Tongue (tissue), 1 donor: ENCODE measurements at regions not wholly inside any gene's neighbourhood (a gene's known extent, or its start where the extent isn't known, plus 50 kb on each side); places are given as distances from the start of the nearest gene placed in this dataset.

Experiments
- DNase-seq: peaks from one replicate; pipeline ENCODE4 v3.0.0-alpha.2; 2015

DNA sequence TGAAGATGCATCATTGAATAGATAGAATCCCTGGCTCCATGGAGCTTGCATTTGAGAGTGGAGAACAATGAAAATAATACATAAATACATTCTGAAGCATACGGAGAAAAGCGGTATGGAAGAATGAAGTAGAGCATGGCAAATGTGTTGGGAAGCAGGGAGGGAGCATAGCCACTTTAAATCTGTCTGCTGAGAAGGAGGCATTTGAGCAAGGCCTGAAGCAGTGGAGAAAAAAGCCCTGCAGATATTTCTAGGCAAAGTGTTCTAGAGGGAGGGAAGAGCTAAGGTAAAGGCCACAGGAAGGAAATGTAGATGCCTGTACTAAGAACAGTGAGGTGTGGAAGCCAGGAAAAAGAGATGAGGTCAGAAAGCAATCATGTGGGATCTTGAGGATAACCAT lies 484.8 kb downstream of the CNTN3 start:
- no peak for DNase-seq

DNA sequence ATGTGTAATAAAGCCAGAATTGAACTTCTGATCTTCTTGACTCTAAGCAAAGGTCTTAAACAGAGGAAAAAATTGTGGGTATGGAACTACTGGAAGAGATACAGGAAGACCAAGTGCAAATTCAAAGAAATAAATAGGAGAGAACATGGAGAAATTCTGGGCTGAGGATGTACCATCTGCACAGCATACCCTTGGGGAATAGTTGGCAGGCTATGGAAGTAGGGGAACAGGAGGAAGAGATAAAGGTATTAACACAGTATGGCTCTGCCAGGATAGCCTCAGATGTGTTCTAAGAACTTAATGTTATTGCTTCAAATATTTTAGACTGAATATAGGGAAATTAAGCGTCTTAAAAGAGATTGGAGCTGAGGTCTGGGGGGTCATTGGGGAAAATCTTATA lies 485.4 kb downstream of the CNTN3 start:
- no peak for DNase-seq

DNA sequence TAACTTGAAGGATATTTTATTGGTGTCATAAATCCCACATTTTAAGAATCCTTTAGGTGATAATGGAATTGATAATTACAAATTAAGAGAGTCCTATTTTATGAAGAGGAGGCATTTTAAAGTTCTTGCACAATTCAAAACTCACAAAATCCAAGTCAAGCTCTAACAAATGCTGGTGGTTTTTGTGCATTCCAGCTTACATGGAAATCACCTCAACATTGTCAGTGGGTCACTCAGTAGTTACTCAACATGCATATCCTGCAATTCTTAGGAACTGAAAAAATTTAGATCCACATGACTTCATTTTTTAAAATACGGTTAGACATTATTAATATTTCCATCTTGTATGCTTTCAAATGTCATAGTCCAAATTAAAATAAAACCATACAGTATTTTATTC lies 487.2 kb downstream of the CNTN3 start:
- no peak for DNase-seq

DNA sequence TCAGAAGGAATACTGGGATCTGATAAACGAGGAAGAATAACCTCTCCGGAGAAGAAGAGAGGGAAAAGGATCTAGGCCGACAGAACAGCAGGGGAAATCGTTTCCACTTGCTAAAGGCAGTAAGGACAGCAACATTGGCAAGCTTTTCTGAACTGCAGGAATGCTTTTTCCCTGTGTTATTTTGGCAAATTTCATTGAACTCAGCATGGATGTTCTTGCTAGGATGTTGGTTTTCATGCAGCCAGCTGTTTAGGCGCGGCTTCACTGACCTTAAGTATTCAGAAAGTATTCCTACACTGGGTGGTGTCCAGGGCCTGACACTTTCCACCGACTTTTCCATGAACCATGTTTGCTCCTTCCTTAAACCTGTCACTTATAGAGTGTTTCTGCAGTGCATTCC lies 489.7 kb downstream of the CNTN3 start:
- no peak for DNase-seq

DNA sequence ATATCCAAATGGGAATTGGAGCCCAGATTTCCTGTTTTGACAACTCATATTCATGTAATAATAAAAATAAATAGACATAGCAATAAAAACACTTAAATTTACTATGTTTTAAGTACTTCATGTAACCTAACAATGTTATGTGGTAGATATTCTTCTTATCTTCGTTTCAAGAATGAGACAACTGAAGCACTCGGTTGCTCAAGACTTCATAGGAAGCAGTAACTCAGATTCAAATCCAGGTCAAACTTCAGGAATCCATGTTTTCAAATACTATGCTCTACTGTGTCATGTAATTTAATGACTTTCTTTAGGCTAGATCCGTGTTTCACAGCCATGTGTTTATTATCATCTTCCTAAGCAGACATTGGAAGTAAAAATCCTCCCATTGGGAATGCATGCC lies 492.2 kb downstream of the CNTN3 start:
- DNase-seq, result no peak

DNA sequence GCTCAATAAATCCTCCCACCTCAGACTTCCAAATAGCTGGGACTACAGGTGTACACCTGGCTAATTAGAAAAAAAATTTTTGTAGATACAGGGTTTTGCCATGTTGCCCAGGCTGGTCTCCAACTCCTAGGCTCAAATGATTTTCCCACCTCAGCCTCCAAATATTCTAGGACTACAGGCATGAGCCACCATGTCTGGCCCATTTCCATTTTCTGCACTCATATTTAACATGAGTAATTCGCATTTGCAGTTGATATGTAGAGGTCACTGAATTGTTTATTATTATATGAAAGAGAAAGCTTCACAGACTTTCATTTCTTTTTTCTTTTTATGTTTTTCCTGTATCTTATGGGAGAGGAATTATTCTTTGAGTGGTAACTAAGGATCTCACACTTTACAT lies 492.7 kb downstream of the CNTN3 start:
- no peak for DNase-seq

DNA sequence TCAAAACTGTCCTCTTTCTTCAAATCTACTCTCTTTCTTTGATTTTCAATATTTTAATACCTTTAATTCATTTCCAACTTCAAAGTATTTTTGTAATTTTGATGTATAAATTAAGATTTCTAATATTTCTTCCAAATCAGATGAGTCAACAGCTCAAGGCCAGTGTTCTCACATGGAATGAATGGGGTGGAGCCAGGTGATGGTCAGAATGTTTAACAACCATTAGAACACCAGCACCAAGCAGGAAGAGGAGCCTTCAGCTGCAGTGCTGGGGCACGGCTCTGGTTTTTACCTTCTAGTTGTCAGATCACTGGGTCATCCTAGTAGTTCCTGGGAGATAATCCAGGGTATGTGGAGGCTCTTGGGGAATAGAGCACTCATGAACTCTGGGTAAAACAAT lies 494.5 kb upstream of the PDZRN3 start:
- DNase-seq, result no peak

DNA sequence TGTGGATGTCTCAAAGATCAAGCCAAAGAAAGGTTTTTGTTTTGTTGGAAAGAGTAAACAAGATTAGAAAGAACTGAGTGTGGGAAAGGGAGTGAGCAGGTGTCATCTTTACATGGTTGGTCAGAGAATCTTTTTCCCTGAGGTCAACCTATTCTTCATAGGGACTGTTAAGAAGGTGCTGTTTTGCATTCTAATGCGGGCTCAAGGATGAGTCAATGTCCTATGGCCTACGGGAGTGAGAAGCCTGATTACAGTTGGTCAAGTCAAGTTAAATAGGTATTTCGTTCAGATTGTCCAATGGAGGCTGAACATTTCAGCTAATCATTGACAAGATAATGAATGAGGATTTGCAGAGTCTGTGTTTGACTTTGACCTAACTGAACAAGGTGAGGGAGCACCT lies 491.2 kb upstream of the PDZRN3 start:
- DNase-seq, result no peak

DNA sequence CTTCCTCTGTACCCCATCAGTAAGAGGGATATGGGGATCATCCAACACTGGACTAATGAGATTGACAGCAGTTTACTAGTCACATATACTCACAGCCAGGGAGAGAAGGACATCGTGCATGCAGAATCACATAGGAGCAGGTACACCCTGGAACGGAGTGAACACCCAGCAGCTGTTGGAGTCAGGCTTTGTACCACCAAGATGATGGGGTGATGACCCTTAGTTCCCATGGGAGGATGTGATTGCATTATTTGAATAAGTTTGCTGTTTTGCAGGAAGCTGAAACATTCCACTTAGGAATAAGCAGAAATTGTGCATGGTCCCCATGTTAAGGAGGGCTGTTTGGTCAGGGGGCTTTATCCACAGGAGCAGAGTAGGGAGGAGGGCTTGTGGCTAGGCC lies 482.7 kb upstream of the PDZRN3 start:
- DNase-seq, result peak; percentile 11

DNA sequence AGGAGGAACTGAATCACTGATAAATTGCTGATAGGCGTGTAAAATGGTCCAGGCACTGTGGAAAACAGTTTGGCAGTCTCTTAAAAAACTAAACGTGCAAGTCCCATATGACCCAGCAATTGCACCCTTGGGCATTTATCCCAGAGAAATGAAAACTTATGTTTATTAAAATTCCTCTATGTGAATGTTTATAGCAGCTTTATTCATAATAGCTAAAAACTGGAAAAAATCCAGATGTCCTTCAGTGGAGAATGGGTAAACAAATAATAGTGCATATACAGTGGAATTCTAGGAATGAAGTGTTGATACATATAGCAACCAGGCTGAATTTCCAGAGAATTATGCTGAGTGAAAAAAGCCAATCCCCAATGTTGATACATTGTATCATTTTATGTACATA lies 482.2 kb upstream of the PDZRN3 start:
- DNase-seq, result peak; percentile 7

DNA sequence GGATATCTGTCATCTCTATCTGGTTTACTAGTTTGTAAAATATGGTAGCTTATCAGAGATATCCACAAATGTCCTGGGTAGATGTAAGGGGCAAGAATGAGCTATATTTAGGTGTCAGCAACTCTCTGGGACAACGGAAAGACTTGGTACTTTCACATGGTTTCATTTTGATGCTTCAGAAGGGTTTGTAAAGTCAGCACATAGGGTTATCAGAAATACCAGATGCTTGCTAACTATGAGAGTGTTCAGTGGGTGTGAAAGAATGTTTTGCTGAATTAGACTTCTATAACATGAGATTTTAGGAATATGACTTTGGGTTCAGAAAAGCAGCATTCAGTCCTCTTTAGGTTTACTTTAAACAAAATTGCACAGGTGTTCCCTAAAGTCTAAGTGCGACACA lies 466.5 kb upstream of the PDZRN3 start:
- DNase-seq, result no peak

DNA sequence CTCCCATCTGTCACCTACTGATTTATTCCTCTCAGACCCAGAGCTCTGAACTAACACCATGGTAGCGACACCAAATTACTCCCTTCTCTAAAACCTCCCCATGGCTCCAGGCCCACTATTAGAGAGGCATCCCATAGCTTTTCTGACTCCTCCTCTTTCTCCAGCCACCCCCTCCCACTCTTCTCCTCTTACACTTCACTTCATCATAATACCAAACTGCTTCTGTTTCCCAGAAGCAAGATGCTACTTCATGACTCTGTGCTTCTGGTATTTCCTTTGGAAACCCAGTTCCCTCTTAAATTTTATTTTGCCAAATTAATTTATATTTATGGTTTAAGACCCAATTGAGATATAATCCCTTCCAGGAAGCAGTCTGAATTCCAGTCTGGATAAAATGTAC lies 465.1 kb upstream of the PDZRN3 start:
- DNase-seq, result no peak

DNA sequence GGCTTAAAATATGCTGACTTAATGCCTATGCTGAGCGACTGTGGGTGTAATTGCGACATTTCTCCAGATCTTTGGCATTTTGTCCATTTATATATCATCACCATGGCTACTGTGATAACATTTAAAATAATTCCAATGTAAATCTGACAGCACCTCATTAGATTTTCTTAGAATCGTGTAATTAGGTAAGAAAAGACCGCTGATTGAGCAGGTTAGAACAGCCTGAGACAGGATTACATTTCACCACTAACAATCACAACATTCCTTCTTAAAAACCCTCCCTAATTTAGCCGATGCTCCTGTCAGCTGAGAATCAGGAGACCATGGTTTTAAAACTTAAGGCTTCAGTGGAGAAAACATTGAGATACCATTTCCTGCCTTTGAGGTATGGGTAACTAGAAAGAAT lies 455.3 kb upstream of the PDZRN3 start:
- DNase-seq, result peak; percentile 11

DNA sequence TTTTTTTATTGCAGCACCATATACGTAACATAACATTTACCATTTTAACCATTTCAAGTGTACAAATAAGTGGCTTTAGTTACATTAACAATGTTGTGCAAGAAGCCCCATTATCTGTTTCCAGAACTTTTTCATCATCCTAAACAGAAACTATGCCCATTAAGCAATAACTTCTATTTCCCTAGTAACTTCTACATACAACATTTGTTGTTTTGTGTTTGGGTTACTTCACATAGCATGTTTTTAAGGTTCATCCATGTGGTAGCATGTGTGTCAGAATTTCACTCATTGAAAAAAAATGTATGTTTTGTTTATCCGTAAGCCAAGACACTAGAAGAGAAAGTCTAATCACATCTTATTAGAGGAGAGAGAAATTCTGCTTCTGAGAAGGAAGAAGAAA lies 450.5 kb upstream of the PDZRN3 start:
- no peak for DNase-seq

DNA sequence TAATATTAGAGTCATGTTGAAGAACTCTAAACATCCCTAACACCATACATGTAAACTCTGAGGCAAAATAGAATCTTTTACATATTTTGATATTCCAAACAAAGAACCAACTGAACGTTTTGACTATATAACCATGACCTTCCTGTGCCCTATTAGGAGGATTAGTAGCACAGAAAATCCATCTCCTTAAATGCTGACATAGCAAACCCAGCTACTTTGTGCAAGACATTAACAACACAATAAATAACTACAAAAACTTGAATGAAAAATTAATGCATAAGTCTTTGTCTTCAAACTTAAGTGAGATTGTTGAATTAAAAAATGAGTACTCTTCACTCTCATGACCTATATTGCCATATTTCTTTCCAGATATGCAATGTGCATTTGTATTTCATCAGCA lies 450.0 kb upstream of the PDZRN3 start:
- DNase-seq, result no peak

DNA sequence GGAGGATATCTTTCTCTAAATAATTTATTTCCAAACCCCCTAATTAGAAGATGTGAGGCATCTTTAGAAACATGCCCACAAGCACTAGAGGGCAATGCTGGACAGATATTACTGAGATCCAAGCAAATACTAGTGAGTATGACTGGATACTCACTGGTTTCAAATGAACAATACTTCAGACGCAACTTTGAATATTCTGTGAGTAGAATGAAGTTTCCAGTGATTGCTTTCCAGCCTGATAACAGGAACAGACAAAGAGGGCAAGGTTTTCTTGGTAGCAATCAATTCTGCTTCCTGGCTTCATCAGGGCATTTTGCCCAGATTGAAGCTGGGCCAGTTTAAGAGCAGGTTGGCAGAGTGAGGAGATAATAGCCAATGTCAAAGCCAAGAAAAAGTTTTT lies 442.6 kb upstream of the PDZRN3 start:
- peak; percentile 39 for DNase-seq

DNA sequence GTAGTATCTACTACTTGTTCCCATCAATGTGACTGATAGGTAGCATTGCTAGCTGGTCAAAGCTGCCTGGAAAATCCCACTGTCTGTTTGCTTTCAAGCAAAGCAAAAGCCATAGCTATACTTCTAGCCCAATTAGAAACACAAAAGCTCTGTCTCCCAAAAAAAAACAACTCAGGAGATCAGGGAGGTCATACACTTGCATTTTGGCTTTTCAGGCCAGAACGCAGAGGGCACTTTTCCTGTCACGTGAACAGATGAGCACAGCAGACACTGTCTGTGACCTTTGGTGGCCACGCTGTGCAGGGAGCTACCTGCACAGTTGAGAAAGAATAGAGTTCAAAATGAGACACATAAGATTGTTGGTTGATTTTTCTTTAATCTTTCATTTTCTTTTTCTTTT lies 441.7 kb upstream of the PDZRN3 start:
- DNase-seq, result no peak

DNA sequence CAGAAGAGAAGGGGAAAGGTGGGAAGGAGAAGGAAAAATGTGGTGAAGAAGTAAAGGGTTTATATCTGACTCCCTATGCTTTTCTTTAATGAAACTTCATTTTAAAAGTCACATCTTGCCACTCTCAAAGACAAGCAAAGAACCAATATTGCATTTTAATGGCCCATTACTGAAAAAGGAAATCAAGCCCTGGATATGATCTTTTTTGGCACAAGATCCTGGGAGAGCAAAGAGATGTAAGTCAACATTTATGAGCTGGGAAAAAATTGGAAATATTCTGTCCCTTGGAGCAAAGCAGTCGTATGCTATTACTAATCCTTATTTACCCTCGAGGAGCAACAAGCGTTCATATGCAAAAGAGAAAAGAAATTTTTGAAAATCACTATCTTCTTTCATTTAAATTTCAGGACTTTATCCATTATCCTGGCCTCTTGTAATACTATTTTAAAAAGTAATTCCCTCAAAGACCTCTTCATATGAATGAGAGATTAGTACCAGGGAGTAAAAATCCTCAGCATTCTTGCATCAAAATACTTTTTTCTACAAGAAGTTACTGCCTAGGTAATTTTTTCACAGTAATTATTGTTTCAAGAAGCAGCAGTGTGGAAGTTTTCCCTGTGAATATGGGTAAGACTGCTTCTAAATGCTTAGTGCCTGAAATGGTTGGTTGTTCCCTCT lies 435.3 kb upstream of the PDZRN3 start:
- DNase-seq, result no peak

DNA sequence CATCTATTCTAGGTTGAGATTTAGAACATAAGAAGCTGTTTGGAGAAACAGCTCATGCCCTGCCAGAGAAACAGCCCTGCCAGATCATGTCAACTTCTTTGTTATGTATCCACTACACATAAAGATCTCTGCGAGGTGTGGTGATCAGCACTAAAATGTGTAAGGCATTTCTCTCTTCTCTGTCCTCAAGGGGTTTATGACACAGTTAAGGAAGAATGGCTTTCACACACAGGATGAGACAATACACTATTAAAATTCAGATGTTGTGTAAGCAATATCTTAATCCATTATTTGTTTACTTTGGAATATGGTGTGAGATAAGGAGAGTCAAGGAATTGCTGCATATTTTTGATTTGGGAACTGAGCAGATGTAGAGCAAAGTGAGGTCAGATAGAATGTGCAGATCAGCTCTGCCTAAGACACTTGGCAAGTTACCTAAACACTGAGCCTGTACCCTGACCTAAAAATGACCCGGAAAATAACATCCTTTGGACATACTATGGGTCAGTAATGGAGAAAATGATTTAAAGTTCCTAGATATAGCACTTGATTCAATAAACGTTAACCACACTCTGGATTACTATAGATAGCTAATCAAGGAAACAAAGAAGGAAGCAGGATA lies 434.7 kb upstream of the PDZRN3 start:
- no peak for DNase-seq

DNA sequence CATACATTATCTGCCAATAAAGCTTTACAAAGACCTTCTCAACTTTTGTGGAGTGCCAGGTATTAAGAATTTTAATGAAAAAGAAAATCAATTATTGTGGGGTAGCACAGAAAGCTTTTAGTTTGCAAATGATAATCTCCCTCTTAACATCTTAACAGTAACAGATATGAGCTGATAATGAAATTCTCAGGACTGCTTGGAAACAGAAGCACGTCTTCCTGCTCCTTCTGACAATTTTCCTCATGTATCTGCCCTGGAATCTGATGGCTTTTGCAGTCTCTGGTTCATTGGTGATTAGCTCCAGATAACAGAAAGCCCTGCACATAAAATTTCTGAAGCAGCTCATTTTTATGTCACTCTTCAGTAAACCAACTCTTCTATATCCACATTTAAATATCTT lies 432.4 kb upstream of the PDZRN3 start:
- DNase-seq, result no peak

DNA sequence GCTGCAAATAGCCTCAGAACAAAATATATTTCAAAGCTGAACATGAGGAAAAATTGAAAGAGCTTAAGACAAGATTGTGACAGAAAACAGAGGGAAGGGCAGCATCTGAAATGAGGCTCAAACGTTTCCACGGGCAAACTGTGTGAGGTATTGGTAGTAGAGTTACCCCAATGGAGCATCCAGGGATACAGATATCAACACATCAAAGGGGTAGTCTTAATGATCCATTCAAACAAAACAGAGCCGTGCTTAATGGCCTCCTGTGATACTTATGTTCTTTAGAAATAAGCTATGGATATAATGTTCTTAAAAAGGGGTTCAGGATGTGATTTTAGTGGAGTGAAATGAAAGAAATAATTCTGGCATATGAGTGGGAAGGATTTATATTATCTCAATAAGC lies 430.3 kb upstream of the PDZRN3 start:
- no peak for DNase-seq

DNA sequence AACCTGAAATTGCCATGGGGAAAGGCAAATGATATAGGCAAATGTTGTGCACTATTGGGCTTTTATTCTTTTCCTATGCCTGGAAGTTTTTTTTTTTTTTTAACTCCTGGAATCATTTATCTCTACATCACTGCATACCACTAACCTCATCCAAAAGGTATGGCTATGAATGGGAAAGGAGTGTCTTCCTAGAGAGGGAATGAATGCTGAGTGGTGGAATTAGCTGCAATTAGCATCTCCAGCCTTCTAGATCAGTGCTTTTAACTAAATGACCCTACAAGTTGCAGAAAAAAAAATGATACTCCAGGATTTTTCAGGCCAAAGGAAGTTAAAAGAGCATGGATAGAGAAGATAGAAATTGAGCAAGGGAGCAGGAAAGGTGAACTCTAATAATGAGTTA lies 429.8 kb upstream of the PDZRN3 start:
- DNase-seq, result no peak

DNA sequence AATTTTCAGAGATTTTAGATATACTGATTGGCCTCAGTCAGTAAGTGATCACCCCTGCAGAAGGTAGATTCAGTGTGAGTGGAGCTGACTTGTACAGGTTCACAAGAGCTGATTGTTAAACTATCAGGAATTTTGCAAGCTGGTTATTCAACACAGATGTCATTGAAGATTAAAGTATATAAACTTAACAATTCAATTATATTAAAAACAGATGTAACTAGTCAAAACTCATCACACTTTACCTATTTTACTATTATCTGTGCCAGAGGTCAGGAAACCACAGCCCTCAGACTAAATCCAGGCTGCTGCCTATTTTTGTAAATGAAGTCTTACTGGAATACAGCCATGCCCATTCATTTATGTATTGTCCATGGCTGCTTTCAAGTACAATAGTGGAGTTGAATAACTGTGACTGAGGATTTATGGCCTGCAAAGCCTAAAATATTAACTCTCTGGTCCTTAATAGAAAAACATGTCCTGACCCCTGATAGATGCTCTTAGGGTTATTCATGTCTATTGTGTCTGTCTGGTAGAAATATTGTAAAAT lies 429.3 kb upstream of the PDZRN3 start:
- no peak for DNase-seq

DNA sequence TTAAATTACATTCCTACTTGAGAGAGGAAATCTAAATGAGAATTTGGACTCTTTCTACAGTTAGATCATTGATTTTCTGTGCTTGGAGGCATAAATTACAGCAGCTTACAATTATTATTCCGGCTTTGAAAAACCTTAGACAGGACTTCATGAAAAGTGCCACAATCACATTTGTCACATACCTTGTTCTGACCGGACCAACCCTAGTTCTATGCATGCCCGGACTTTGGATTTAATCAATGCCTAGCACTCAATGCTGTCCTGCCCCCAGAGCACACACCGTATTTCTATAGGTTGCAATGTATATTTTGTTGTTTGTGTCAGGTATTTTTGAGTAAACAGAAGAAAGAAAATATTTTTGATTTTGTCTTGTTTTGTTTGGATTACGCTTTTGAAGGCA lies 424.7 kb upstream of the PDZRN3 start:
- no peak for DNase-seq
